ENCODE measurements at regions not wholly inside any gene's neighbourhood (a gene's known extent, or its start where the extent isn't known, plus 50 kb on each side); places are given as distances from the start of the nearest gene placed in this dataset.

- ATAC-seq, result no peak
- Histone ChIP-seq H3K9me3 (no peaks in the 10 kb centered on the region), H3K4me1 (no peaks in the 10 kb centered on the region), H3K36me3 (no peaks in the 10 kb centered on the region), H3K27me3 (peaks cover 0 to 21% (median 0%) of the 10 kb centered on the region in 9 donors), H3K27ac (no peak overlapping the region), H3K4me3 (no peak overlapping the region)
- intact Hi-C loops (cut with DNase I), result loop anchor here in 5 of 10 donors (10.0 kb wide), 2 partner anchors 232 to 242 kb away; no protein-coding TSS in a partner anchor
- no peak for TF ChIP-seq CTCF (IDR thresholded peaks at IDR 0.05)
- no peak for TF ChIP-seq POLR2A (IDR thresholded peaks at IDR 0.05)
- WGBS, 4 donors, result 70 to 88% (median 83%) methylated on average over 3 of the region's 3 CpGs
- no peak for DNase-seq
Observed at GRCh38 chrX:16433021-16433420, 216.9 kb upstream of the S100G start.

DNA sequence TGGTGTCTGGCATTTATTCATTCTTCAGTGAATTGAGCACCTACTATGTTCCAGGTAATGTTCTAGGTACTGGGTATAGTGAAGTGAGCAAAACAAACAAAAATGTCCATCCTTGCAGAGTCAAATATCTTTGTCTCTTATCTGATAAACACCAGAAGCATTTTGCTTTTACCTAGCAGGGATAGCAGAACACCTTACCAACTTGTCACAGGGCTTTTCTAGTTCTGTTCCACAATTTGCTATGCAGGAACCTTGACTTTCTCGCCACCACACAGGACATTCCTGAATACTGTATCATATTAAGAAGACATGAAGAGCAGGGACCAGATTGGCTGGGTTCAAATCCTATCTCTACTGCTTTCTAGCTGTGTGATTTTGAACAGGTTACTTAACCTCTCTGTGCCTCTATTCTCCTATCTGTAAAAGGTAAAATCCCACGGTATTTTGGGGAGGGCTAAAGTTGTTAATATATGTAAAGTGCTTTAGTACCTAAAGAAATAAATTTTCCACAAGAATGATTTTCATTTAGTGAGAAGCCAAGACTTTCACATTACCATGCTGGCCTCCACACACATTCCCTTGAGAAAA lies 214.5 kb upstream of the S100G start:
- DNase-seq, result no peak
- Histone ChIP-seq H3K4me1 (no peaks in the 10 kb centered on the region), H3K4me3 (no peak overlapping the region), H3K9me3 (no peaks in the 10 kb centered on the region), H3K27me3 (peaks cover 0 to 18% (median 0%) of the 10 kb centered on the region in 9 donors), H3K36me3 (no peaks in the 10 kb centered on the region), H3K27ac (no peak overlapping the region)
- 80 to 95% (median 88%) methylated on average over 2 of the region's 2 CpGs for WGBS, 4 donors
- ATAC-seq, result no peak
- intact Hi-C loops (cut with DNase I), result loop anchor here in 9 of 10 donors (5.0 to 10.0 kb wide), 5 partner anchors 227 to 239 kb away; no protein-coding TSS in a partner anchor
- no peak for TF ChIP-seq CTCF (IDR thresholded peaks at IDR 0.05)
- TF ChIP-seq POLR2A (IDR thresholded peaks at IDR 0.05), result no peak

- 23 to 30% (median 26%) methylated on average over 12 of the region's 12 CpGs for WGBS, 4 donors
- DNase-seq (peak; percentile 59 to 70 (median 64)), ATAC-seq (peak in 3 of 4 donors; percentile 84 to 95 (median 90))
- intact Hi-C loops (cut with DNase I), result loop anchor here (1.0 to 10.0 kb wide), 6 partner anchors 226 to 238 kb away; no protein-coding TSS in a partner anchor
- TF ChIP-seq CTCF (IDR thresholded peaks at IDR 0.05), result peak; percentile 35 to 69 (median 54)
- TF ChIP-seq POLR2A (IDR thresholded peaks at IDR 0.05), result no peak
- no peaks in the 10 kb centered on the region for H3K9me3 ChIP-seq
- no peaks in the 10 kb centered on the region for H3K4me1 ChIP-seq
- H3K36me3 ChIP-seq, result no peaks in the 10 kb centered on the region
- H3K4me3 ChIP-seq, result no peak overlapping the region
- H3K27me3 ChIP-seq, result peaks cover 0 to 20% (median 0%) of the 10 kb centered on the region in 9 donors
- H3K27ac ChIP-seq, result no peak overlapping the region
Observed at GRCh38 chrX:16436348-16437188, 213.4 kb upstream of the S100G start.

DNA sequence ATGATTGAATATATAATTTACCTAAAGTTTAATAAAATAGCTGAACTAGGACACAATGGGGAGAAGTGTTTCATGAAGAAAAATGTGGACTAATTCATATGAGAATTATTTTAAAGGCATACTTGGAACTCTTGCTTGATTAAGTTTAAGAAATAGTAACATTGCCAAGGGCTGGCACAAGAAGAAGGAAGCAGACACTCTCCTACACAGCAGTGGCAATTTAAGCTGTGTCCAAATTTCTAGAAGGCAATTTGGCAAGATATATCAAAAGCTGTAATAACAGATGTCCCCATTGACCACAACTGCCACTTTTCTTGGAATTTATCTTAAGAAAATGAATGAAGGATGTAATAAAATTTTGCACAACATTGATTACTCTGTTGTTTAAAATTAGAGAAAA lies 209.5 kb upstream of the S100G start:
- no peak for TF ChIP-seq CTCF (IDR thresholded peaks at IDR 0.05)
- no peak for TF ChIP-seq POLR2A (IDR thresholded peaks at IDR 0.05)
- peaks cover 0 to 7% (median 0%) of the 10 kb centered on the region in 9 donors for H3K27me3 ChIP-seq
- no peak overlapping the region for H3K27ac ChIP-seq
- H3K9me3 ChIP-seq, result no peaks in the 10 kb centered on the region
- no peaks in the 10 kb centered on the region for H3K36me3 ChIP-seq
- intact Hi-C loops (cut with DNase I), result loop anchor here in 1 of 10 donors (5.0 to 10.0 kb wide), 2 partner anchors 508 to 746 kb away; no protein-coding TSS in a partner anchor
- H3K4me1 ChIP-seq, result no peaks in the 10 kb centered on the region
- ATAC-seq (no peak), DNase-seq (no peak)
- no peak overlapping the region for H3K4me3 ChIP-seq

All from heart left ventricle (tissue), 16 donors.